ENCODE measurements at regions not wholly inside any gene's neighbourhood (a gene's known extent, or its start where the extent isn't known, plus 50 kb on each side); places are given as distances from the start of the nearest gene placed in this dataset.

DNA sequence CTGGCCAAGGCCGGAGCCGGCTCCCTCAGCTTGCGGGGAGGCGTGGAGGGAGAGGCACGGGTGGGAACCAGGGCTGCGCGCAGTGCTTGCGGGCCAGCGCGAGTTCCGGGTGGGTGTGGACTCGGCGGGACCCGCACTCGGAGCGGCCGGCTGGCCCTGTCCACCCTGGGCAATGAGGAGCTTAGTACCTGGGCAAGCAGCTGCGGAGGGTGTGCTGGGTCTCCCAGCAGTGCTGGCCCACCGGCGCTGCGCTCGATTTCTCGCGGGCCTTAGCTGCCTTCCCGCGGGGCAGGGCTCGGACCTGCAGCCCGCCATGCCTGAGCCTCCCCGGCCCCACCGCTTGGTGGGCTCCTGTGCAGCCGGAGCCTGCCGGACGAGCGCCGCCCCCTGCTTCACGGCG, 91.4 kb upstream of the MAN1A1 start:
- TF ChIP-seq, protein P1, sequence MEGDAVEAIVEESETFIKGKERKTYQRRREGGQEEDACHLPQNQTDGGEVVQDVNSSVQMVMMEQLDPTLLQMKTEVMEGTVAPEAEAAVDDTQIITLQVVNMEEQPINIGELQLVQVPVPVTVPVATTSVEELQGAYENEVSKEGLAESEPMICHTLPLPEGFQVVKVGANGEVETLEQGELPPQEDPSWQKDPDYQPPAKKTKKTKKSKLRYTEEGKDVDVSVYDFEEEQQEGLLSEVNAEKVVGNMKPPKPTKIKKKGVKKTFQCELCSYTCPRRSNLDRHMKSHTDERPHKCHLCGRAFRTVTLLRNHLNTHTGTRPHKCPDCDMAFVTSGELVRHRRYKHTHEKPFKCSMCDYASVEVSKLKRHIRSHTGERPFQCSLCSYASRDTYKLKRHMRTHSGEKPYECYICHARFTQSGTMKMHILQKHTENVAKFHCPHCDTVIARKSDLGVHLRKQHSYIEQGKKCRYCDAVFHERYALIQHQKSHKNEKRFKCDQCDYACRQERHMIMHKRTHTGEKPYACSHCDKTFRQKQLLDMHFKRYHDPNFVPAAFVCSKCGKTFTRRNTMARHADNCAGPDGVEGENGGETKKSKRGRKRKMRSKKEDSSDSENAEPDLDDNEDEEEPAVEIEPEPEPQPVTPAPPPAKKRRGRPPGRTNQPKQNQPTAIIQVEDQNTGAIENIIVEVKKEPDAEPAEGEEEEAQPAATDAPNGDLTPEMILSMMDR (IDR thresholded peaks at IDR 0.05; ENCODE audit: unreplicated experiment), result no peak
- H3K9me3 Mint-ChIP-seq (ENCODE audit: unreplicated experiment), result no peaks in the 10 kb centered on the region
- no peaks in the 10 kb centered on the region for H3K36me3 Mint-ChIP-seq (ENCODE audit: low read depth, unreplicated experiment)
- peaks cover 3% of the 10 kb centered on the region for H3K27me3 Mint-ChIP-seq (ENCODE audit: unreplicated experiment)
- H3K4me3 Mint-ChIP-seq (ENCODE audit: unreplicated experiment), result no peak overlapping the region
- no peak for DNase-seq (ENCODE audit: low spot score)
- no peak overlapping the region for H3K27ac Mint-ChIP-seq (ENCODE audit: unreplicated experiment)
- peaks cover 40% of the 10 kb centered on the region for H3K4me1 Mint-ChIP-seq (ENCODE audit: unreplicated experiment)

DNA sequence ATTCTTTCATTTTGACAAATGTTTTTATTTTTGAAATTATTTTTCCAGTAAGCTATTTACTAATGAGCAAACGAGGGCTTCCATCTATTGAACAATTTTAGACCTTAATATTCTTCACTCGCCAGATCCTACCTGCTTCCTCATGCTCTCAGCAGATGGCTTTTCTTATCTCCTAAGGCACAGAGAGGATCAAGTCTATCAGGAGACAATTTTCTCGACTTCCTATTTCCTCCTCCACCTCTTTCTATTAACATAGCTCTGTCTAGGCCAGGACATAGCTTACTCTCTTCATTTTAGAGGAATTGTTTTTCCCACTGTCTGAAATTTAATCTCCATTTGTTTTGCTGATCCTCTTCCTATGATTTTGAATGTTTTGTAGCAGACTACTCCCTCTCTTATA, 87.0 kb upstream of the MAN1A1 start:
- no peaks in the 10 kb centered on the region for H3K36me3 Mint-ChIP-seq (ENCODE audit: low read depth, unreplicated experiment)
- H3K9me3 Mint-ChIP-seq (ENCODE audit: unreplicated experiment), result no peaks in the 10 kb centered on the region
- TF ChIP-seq, protein P1 (IDR thresholded peaks at IDR 0.05; ENCODE audit: unreplicated experiment), result no peak
- H3K27me3 Mint-ChIP-seq (ENCODE audit: unreplicated experiment), result no peaks in the 10 kb centered on the region
- no peak for DNase-seq (ENCODE audit: low spot score)
- H3K4me1 Mint-ChIP-seq (ENCODE audit: unreplicated experiment), result peaks cover 32% of the 10 kb centered on the region
- H3K4me3 Mint-ChIP-seq (ENCODE audit: unreplicated experiment), result no peak overlapping the region
- peak overlapping the region; percentile 77 for H3K27ac Mint-ChIP-seq (ENCODE audit: unreplicated experiment)

DNA sequence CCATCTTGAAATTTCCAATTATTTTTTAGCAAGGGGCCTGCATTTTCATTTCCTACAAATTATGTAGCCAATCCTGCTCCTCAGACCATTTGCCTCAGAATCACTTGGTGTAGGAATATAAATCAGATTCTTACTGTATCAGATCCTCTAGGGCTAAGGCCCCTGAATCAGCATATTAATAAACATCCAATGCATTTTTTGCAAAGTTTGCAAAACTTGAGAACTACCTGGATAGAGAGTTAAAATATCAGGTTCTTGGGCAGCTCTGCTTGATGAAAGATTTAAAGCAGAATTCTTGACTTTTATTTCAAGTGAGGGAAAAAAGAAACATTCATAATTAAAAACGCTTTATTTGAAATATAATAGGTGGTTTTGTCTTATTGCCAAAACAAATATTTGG, 82.2 kb upstream of the MAN1A1 start:
- no peaks in the 10 kb centered on the region for H3K9me3 Mint-ChIP-seq (ENCODE audit: unreplicated experiment)
- H3K36me3 Mint-ChIP-seq (ENCODE audit: low read depth, unreplicated experiment), result no peaks in the 10 kb centered on the region
- H3K27ac Mint-ChIP-seq (ENCODE audit: unreplicated experiment), result no peak overlapping the region
- H3K4me3 Mint-ChIP-seq (ENCODE audit: unreplicated experiment), result no peak overlapping the region
- TF ChIP-seq, protein P1 (IDR thresholded peaks at IDR 0.05; ENCODE audit: unreplicated experiment), result no peak
- no peak for DNase-seq (ENCODE audit: low spot score)
- H3K4me1 Mint-ChIP-seq (ENCODE audit: unreplicated experiment), result peaks cover 17% of the 10 kb centered on the region
- H3K27me3 Mint-ChIP-seq (ENCODE audit: unreplicated experiment), result no peaks in the 10 kb centered on the region

DNA sequence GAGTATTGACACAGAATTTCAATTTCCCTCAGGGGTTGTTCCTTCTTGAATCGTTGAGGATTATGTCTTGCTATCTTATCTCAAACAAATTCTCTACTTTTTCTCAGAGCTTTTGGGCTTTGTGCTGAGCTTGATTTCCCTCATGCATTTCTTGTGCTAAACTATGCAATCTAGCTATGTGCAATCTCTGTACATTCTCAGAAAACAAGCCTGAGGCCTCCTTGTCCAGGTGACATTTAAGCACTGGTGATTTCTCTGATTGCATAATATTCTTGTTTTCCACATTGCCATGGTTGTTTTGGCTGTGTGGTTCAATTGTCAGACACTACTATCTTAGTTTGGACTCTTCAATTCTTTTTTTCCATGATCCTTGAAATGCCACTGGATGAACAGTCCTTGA, 81.2 kb upstream of the MAN1A1 start:
- H3K4me1 Mint-ChIP-seq (ENCODE audit: unreplicated experiment), result peaks cover 11% of the 10 kb centered on the region
- no peaks in the 10 kb centered on the region for H3K36me3 Mint-ChIP-seq (ENCODE audit: low read depth, unreplicated experiment)
- no peaks in the 10 kb centered on the region for H3K27me3 Mint-ChIP-seq (ENCODE audit: unreplicated experiment)
- TF ChIP-seq, protein P1 (IDR thresholded peaks at IDR 0.05; ENCODE audit: unreplicated experiment), result no peak
- no peak overlapping the region for H3K27ac Mint-ChIP-seq (ENCODE audit: unreplicated experiment)
- H3K9me3 Mint-ChIP-seq (ENCODE audit: unreplicated experiment), result no peaks in the 10 kb centered on the region
- no peak overlapping the region for H3K4me3 Mint-ChIP-seq (ENCODE audit: unreplicated experiment)
- DNase-seq (ENCODE audit: low spot score), result no peak

DNA sequence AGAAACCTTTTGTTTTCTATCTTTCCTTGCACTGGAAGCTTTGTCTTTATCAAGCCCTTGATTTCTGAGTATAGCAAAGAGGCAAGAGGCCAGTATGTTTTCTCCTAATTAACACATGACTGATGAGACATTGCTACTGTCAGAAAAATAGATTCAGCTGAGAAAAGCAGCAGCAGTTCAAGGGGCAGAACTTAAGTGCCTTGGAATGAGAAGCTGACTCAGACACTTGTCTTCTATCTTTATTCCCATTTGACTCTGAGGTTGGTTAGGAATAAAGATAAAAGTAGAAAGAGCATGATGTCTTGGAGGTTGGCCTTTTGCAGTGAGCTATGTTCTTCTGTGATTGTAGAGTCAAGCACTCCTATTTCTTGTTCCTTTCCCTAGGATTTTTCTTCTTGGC, 79.1 kb upstream of the MAN1A1 start:
- TF ChIP-seq, protein P1 (IDR thresholded peaks at IDR 0.05; ENCODE audit: unreplicated experiment), result no peak
- DNase-seq (ENCODE audit: low spot score), result no peak
- Mint-ChIP-seq H3K4me1 (ENCODE audit: unreplicated experiment) (peaks cover 11% of the 10 kb centered on the region), H3K36me3 (ENCODE audit: low read depth, unreplicated experiment) (no peaks in the 10 kb centered on the region), H3K9me3 (ENCODE audit: unreplicated experiment) (no peaks in the 10 kb centered on the region), H3K4me3 (ENCODE audit: unreplicated experiment) (no peak overlapping the region), H3K27me3 (ENCODE audit: unreplicated experiment) (no peaks in the 10 kb centered on the region), H3K27ac (ENCODE audit: unreplicated experiment) (no peak overlapping the region)

All from endothelial cell (in vitro differentiated cells).